Gastroesophageal sphincter (tissue), 4 donors: ENCODE measurements at regions not wholly inside any gene's neighbourhood (a gene's known extent, or its start where the extent isn't known, plus 50 kb on each side); places are given as distances from the start of the nearest gene placed in this dataset.

ENCODE experiments used
- ATAC-seq: fragments of 150-250 bp; one replicate; pipeline ENCODE4 v1.9.1; 2016; ENCODE audit warnings: mild to moderate bottlenecking, moderate library complexity
- H3K27ac ChIP-seq, 4 donors: fragments of 200-600 bp; sonication (generic) in 3 of 4; 1 replicate in 3 of 4; 2 replicates in 1 of 4; pipeline ENCODE4 v1.5.1; 2016 to 2019
- H3K27me3 ChIP-seq: fragments of 200-600 bp; sonication (generic); one replicate; pipeline ENCODE4 v1.5.1; 2019
- H3K36me3 ChIP-seq, 2 donors: fragments of 200-600 bp; sonication (generic); one replicate each; pipeline ENCODE4 v1.5.1; 2019; ENCODE audit warnings: control low read depth in 1 of 2
- H3K4me1 ChIP-seq, 3 donors: fragments of 200-600 bp; sonication (generic); 1 replicate in 2 of 3; 2 replicates in 1 of 3; pipeline ENCODE4 v1.5.1; 2016 to 2019; ENCODE audit warnings: control low read depth in 2 of 3
- H3K4me3 ChIP-seq, 2 donors: fragments of 200-600 bp; sonication (generic); one replicate each; pipeline ENCODE4 v1.5.1; 2019; ENCODE audit warnings: mild to moderate bottlenecking in 1 of 2, moderate library complexity in 1 of 2
- H3K9me3 ChIP-seq, 3 donors: fragments of 200-600 bp; sonication (generic); one replicate each; pipeline ENCODE4 v1.5.1; 2017 to 2019; ENCODE audit warnings: control low read depth in 2 of 3
- CTCF ChIP-seq, 4 experiments: fragments of 200-600 bp in 2 of 4; fragments of 450-650 bp in 2 of 4; sonication (generic) in 1 of 4; IDR thresholded peaks; one replicate each; pipeline ENCODE4 v1.5.1; 2017 to 2019; ENCODE audit warnings: antibody characterized with exemption in 4 of 4, mild to moderate bottlenecking in 2 of 4, moderate library complexity in 2 of 4
- EP300 ChIP-seq: sonication (generic); formaldehyde crosslinking; IDR thresholded peaks from one replicate; pipeline ENCODE4 v1.6.1; 2017; ENCODE audit warnings: antibody characterized with exemption, mild to moderate bottlenecking
- POLR2A ChIP-seq, 2 donors: fragments of 450-650 bp; IDR thresholded peaks; one replicate each; pipeline ENCODE4 v1.6.1; 2017; ENCODE audit warnings: antibody characterized with exemption in 2 of 2, mild to moderate bottlenecking in 2 of 2, moderate library complexity in 1 of 2
- POLR2AphosphoS5 ChIP-seq: sonication (generic); formaldehyde crosslinking; IDR thresholded peaks from one replicate; pipeline ENCODE4 v1.6.1; 2017; ENCODE audit warnings: antibody characterized with exemption
- WGBS, 2 donors: methylation state at CpG; one replicate each; pipeline ENCODE4 v1.1.5; 2018; ENCODE audit warnings: low coverage in 1 of 2; 5-methylcytosine and 5-hydroxymethylcytosine counted together

GRCh38 chr2:7924023-7924762 lies 757.7 kb upstream of the ID2 start:
- TF ChIP-seq POLR2A (IDR thresholded peaks at IDR 0.05) (no peak), CTCF (IDR thresholded peaks at IDR 0.05) (no peak), EP300 (no peak), POLR2AphosphoS5 (no peak)

GRCh38 chr2:7925506-7925905 lies 756.4 kb upstream of the ID2 start:
- Histone ChIP-seq H3K4me3 (no peak overlapping the region), H3K27me3 (no peaks in the 10 kb centered on the region), H3K27ac (no peak overlapping the region), H3K4me1 (no peaks in the 10 kb centered on the region), H3K36me3 (no peaks in the 10 kb centered on the region), H3K9me3 (peaks cover 0 to 6% (median 0%) of the 10 kb centered on the region in 3 donors)
- ATAC-seq = no peak
- TF ChIP-seq POLR2A (IDR thresholded peaks at IDR 0.05) = no peak
- no peak for TF ChIP-seq CTCF (IDR thresholded peaks at IDR 0.05)
- no peak for TF ChIP-seq POLR2AphosphoS5
- TF ChIP-seq EP300 = no peak
- WGBS, 2 donors = 60% methylated on average over 1 of the region's 1 CpG; no CpG with 5 or more reads in 1 of the 2 donors

More at GRCh38 chr2:7924023-7924762, 757.7 kb upstream of the ID2 start:
- Histone ChIP-seq H3K9me3 (peaks cover 0 to 6% (median 0%) of the 10 kb centered on the region in 3 donors), H3K36me3 (no peaks in the 10 kb centered on the region), H3K27me3 (no peaks in the 10 kb centered on the region), H3K4me1 (no peaks in the 10 kb centered on the region), H3K4me3 (no peak overlapping the region), H3K27ac (no peak overlapping the region)
- no peak for ATAC-seq
- 69 to 88% methylated on average over 4 to 5 of the region's 7 CpGs for WGBS, 2 donors

GRCh38 chr2:7927691-7928090 lies 754.2 kb upstream of the ID2 start:
- Histone ChIP-seq H3K4me3 (no peak overlapping the region), H3K36me3 (no peaks in the 10 kb centered on the region), H3K4me1 (no peaks in the 10 kb centered on the region), H3K27ac (no peak overlapping the region), H3K9me3 (peaks cover 0 to 6% (median 0%) of the 10 kb centered on the region in 3 donors), H3K27me3 (no peaks in the 10 kb centered on the region)
- WGBS, 2 donors = 35 to 68% methylated on average over 2 of the region's 2 CpGs
- no peak for ATAC-seq
- TF ChIP-seq POLR2AphosphoS5 (no peak), EP300 (no peak), POLR2A (IDR thresholded peaks at IDR 0.05) (no peak), CTCF (IDR thresholded peaks at IDR 0.05) (no peak)

- no peak for ATAC-seq
- H3K27me3 ChIP-seq = no peaks in the 10 kb centered on the region
- no peak for TF ChIP-seq POLR2AphosphoS5
- TF ChIP-seq POLR2A (IDR thresholded peaks at IDR 0.05) = no peak
- TF ChIP-seq EP300 = no peak
- no peak for TF ChIP-seq CTCF (IDR thresholded peaks at IDR 0.05)
- H3K9me3 ChIP-seq = no peaks in the 10 kb centered on the region
- H3K36me3 ChIP-seq = no peaks in the 10 kb centered on the region
- no peak overlapping the region for H3K4me3 ChIP-seq
- H3K27ac ChIP-seq = no peak overlapping the region
- 44 to 54% methylated on average over 8 to 9 of the region's 9 CpGs for WGBS, 2 donors
- no peaks in the 10 kb centered on the region for H3K4me1 ChIP-seq
Measured at GRCh38 chr2:7929281-7929680, 752.6 kb upstream of the ID2 start.
